Motor neuron (in vitro differentiated cells): ENCODE measurements at regions not wholly inside any gene's neighbourhood (a gene's known extent, or its start where the extent isn't known, plus 50 kb on each side); places are given as distances from the start of the nearest gene placed in this dataset.
"Not testable (repeated sequence)": the region's sequence is repeated elsewhere in the genome, so short reads cannot be mapped to it uniquely, and the experiment has no call there.

Experiments
- ATAC-seq, 8 experiments: fragments of 200-7000 bp; cut with Tn5 transposase; replicated peaks in 6 of 8; 2 replicates each; pipeline ENCODE4 v1.8.0; 2021; ENCODE audit warnings: mild to moderate bottlenecking in 8 of 8, moderate library complexity in 8 of 8
- H3K27ac ChIP-seq, 2 donors: fragments of 250-450 bp; sonication (Bioruptor Pico); 2 replicates each; pipeline ENCODE4 v1.9.0; 2021; ENCODE audit warnings: antibody characterized with exemption in 2 of 2, mild to moderate bottlenecking in 2 of 2, moderate library complexity in 1 of 2
- H3K4me1 ChIP-seq, 2 donors: fragments of 250-450 bp; sonication (Bioruptor Pico); replicated peaks in 1 of 2; 2 replicates each; pipeline ENCODE4 v1.6.1; 2021; ENCODE audit warnings: antibody characterized with exemption in 2 of 2, mild to moderate bottlenecking in 2 of 2, moderate library complexity in 1 of 2
- H3K4me3 ChIP-seq, 5 donors: fragments of 250-450 bp; sonication (Bioruptor Pico); 2 replicates each; pipeline ENCODE4 v1.9.0; 2021; ENCODE audit warnings: antibody characterized with exemption in 5 of 5, mild to moderate bottlenecking in 5 of 5, moderate library complexity in 4 of 5
- WGBS, 10 experiments: fragments of 450-650 bp; shearing (Covaris generic); methylation state at CpG; one replicate each; pipeline ENCODE4 v1.0.0; 2022; 5-methylcytosine and 5-hydroxymethylcytosine counted together
- in situ Hi-C, 9 experiments: fragments of 400-800 bp; cut with MboI; loops; one replicate each; pipeline ENCODE4 v1.15.0; 2021; ENCODE audit warnings: low sequenced_read_pairs in 9 of 9, low pct_unique_long_range_greater_than_20kb in 2 of 9; ENCODE audit not compliant: unreplicated experiment in 9 of 9

DNA sequence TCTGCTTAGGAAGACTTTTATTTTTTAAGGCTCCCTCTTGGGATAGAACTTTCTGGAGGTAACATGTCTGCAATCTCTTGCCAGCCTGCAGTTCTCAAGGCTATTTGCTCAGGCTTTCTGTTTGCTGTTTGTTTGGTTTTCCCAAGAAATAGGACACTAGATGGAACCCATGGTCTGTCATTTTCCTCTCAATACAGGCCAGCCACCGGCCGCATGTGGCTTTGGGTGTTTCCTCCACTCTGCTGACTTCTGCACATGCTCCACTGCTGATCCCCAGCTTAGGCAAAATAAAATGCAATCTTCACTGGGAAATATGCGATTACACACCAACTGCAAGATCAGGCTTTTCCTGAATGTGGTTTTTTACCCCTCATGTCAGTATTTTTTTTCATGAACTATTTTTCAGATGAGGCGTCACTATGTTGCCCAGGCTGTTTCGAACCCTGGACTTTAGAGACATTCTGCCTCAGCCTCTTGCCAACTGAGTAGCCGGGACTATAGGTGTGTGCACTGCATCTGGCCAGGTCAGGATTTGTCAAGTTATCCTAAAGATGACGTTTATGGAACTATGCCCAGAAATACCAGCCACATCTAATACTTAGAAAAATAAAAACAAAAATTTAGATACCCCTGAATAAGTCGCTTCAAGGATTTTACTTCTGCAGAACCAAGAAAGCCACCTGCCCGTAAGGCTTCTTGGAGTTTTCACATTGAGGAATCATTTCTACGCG lies 94.3 kb upstream of the PABPC3 start:
- ATAC-seq, result peak in 4 of 8 experiments; percentile 13 to 84 (median 69)
- Histone ChIP-seq H3K27ac (no peak overlapping the region), H3K4me3 (no peak overlapping the region), H3K4me1 (no peaks in the 10 kb centered on the region)
- in situ Hi-C loops, result loop anchor here in 3 of 9 experiments (25.0 kb wide), 2 partner anchors 111 to 1061 kb away; partner anchors contain the start of gene SHISA2 (in 2 of the 3)
- 33 to 94% (median 70%) methylated on average over 2 to 9 of the region's 11 CpGs; no CpG with 5 or more reads in 2 of the 10 experiments for WGBS, 10 experiments

DNA sequence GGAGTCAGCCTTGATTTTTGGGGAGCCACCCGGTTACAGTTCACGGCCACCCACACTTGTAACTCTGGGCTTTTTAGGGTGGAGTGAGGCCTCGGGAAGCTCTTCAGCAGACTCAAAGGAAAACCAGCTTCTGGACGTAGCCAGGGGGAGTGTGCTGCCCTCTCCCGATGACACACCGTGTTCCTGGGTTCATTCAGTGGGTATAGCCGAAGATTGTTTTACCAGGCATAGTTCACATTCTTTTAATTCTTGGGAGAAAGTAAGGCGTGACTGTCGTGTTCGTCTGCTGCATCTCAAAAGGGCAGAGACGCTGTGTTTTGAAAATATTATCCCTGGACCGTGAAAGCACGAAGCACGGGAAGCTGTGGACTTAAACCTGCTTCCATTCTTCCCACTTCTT lies 93.6 kb upstream of the PABPC3 start:
- in situ Hi-C loops, result loop anchor here in 3 of 9 experiments (25.0 kb wide), 2 partner anchors 110 to 1060 kb away; partner anchors contain the start of gene SHISA2 (in 2 of the 3)
- H3K4me3 ChIP-seq, H3K27ac ChIP-seq, H3K4me1 ChIP-seq: not testable (repeated sequence)
- 8 to 93% (median 35%) methylated on average over 2 to 9 of the region's 14 CpGs; no CpG with 5 or more reads in 3 of the 10 experiments for WGBS, 10 experiments
- ATAC-seq, result peak in 2 of 8 experiments; percentile 13 to 65

GRCh38 chr13:25004489-25004888 lies 91.4 kb upstream of the PABPC3 start:
- not testable (repeated sequence) for H3K4me3 ChIP-seq, H3K4me1 ChIP-seq, H3K27ac ChIP-seq
- no CpG with 5 or more reads among the region's 10 CpGs for WGBS, 10 experiments
- ATAC-seq, result peak in 4 of 8 experiments; percentile 7 to 15 (median 12)
- in situ Hi-C loops, result loop anchor here in 3 of 9 experiments (25.0 kb wide), 2 partner anchors 108 to 1058 kb away; partner anchors contain the start of gene SHISA2 (in 2 of the 3)

DNA sequence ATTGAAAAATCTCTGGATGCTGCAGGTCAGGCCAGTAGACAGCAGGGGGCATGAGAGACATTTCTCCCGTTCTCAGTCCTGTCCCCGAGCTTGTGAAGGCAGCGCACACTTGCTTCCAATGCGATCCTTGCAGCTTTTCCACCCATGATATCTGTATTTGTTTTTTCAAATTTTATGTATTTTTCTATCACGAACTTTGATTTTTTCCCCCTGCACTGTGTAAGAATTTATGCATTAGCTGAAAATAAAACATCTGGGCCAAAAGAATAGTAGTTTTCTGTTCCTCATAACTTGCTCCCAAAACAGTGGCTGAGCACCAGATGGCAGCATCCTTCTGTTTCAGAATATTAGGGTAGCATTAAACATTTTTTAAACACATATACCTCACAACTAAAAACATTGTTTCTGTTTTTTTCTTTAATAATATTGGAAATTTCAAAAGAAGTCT lies 90.9 kb upstream of the PABPC3 start:
- ATAC-seq, result peak; percentile 75 to 95 (median 86)
- not testable (repeated sequence) for H3K27ac ChIP-seq, H3K4me1 ChIP-seq
- 0 to 14% (median 0%) methylated on average over 1 to 3 of the region's 5 CpGs; no CpG with 5 or more reads in 3 of the 10 experiments for WGBS, 10 experiments
- in situ Hi-C loops, result loop anchor here in 3 of 9 experiments (25.0 kb wide), 2 partner anchors 107 to 1057 kb away; partner anchors contain the start of gene SHISA2 (in 2 of the 3)
- peak overlapping the region in 1 of 5 donors; percentile 27 for H3K4me3 ChIP-seq

DNA sequence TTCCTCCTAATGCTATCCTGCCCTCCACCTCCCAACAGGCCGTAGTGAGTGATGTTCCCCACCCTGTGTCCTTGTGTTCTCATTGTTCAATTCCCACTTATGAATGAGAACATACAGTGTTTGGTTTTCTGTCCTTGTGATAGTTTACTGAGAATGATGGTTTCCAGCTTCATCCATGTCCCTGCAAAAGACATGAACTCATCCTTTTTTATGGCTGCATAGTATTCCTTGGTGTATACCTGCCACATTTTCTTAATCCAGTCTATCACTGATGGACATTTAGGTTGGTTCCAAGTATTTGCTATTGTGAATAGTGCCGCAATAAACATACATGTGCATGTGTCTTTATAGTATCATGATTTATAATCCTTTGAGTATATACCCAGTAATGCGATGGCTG lies 88.5 kb upstream of the PABPC3 start:
- not testable (repeated sequence) for ATAC-seq, H3K27ac ChIP-seq, H3K4me3 ChIP-seq, H3K4me1 ChIP-seq
- in situ Hi-C loops, result loop anchor here in 3 of 9 experiments (25.0 kb wide), 2 partner anchors 105 to 1055 kb away; partner anchors contain the start of gene SHISA2 (in 2 of the 3)
- WGBS, 10 experiments, result 60 to 100% (median 82%) methylated on average over 1 to 3 of the region's 3 CpGs; no CpG with 5 or more reads in 4 of the 10 experiments

- in situ Hi-C loops, result loop anchor here in 4 of 9 experiments (10.0 to 25.0 kb wide), 3 partner anchors 98 to 1048 kb away; partner anchors contain the start of gene SHISA2 (in 2 of the 4)
- ATAC-seq, result not testable (repeated sequence)
- 0 to 76% (median 56%) methylated on average over 1 to 7 of the region's 7 CpGs; no CpG with 5 or more reads in 1 of the 10 experiments for WGBS, 10 experiments
Observed at GRCh38 chr13:25014398-25014973, 81.5 kb upstream of the PABPC3 start.

DNA sequence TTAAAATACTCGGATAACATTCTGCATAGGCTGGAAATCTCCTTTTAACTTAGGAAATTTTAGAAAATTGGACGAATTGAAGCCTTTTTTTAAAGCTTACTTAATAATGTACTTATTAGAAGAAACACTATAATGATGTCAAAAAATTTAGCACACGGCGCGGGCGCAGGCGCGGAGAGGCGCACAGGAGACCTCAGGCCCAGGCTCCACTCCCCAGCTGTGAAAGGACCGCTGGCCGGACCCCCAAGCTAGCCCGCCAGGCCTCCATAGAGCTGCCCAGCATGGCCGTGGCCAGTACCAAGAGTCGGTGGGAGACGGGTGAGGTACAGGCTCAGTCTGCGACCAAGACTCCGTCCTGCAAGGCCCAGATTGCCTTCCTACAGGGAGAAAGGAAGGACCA lies 78.8 kb upstream of the PABPC3 start:
- not testable (repeated sequence) for H3K27ac ChIP-seq, H3K4me1 ChIP-seq, H3K4me3 ChIP-seq, ATAC-seq
- 7 to 100% (median 73%) methylated on average over 1 to 11 of the region's 17 CpGs; no CpG with 5 or more reads in 1 of the 10 experiments for WGBS, 10 experiments
- in situ Hi-C loops, result loop anchor here in 4 of 9 experiments (10.0 to 25.0 kb wide), 3 partner anchors 95 to 1045 kb away; partner anchors contain the start of gene SHISA2 (in 2 of the 4)

More at GRCh38 chr13:25014398-25014973, 81.5 kb upstream of the PABPC3 start:
- not testable (repeated sequence) for H3K4me1 ChIP-seq, H3K27ac ChIP-seq, H3K4me3 ChIP-seq

DNA sequence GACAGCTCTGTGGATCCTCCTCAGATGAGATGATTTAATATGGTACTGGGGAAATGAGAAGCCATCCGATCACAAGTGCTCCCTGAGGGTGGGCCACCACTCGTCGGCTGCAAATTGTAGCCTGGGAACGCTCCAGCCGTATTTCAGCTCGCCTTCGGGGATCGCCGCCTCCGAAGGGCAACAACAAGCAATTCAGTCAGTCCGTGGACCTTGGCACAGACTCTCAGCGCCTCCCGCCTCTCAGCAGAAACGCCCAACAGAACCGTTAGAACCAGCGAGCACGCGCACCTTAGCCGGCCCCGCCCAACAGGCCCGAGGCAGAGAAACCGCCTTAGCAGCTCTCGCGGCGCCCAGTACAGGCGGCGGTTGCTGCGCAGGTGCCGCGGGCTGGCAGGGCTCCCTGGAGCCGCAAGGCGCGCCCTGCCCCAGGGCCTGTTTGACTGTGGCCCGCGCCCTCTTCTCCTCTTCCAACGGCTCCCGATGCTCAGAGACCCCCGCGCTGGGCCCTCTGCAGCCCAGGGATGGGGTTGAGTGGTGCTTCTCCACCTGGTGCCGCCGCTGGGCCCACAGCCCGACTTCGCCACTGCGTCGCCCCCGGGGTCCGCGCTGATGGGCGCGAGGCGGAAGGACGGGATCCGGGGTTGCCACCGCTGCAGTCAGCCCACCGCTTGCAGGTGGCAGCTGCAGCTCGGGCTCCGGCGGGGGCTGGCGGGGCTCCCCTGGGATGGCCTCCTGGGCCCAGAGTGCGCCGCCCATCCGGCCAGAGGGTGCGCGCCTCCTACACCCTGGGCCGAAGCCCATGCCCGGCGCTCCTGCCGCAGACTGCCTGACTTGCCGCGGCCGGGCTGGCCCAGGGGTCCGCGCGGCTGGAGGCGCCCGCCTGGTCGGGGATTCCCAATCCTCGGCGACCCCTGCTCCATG lies 77.9 kb upstream of the PABPC3 start:
- H3K4me3 ChIP-seq, result peak overlapping the region; percentile 28 to 39 (median 35)
- 2 to 67% (median 9%) methylated on average over 1 to 17 of the region's 79 CpGs; no CpG with 5 or more reads in 3 of the 10 experiments for WGBS, 10 experiments
- peak in 7 of 8 experiments; percentile 71 to 96 (median 86) for ATAC-seq
- in situ Hi-C loops, result loop anchor here in 4 of 9 experiments (10.0 to 25.0 kb wide), 3 partner anchors 94 to 1044 kb away; partner anchors contain the start of gene SHISA2 (in 2 of the 4)
- not testable (repeated sequence) for H3K27ac ChIP-seq, H3K4me1 ChIP-seq

DNA sequence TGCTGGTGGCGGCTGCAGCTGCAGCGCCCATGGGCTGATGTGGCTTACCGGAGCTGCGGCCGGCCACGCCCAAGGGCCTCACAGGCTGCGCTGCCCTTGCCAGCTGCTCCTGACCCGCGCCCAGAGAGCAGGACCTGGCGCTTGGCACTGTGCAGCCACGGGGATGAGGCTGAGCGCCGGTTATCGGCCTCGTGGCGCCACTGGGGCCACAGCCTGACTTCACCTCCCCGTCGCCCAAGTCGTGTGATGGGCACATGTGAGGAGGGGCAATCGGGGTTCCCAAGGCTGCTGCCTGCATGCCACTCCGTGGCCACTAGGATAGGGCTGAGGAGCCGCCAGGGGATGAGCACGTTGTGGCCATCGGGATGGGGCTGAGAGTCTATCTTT lies 77.2 kb upstream of the PABPC3 start:
- WGBS, 10 experiments, result no CpG with 5 or more reads among the region's 24 CpGs
- H3K4me1 ChIP-seq, result no peaks in the 10 kb centered on the region
- in situ Hi-C loops, result loop anchor here in 4 of 9 experiments (10.0 to 25.0 kb wide), 3 partner anchors 94 to 1044 kb away; partner anchors contain the start of gene SHISA2 (in 2 of the 4)
- H3K4me3 ChIP-seq, result peak overlapping the region in 4 of 5 donors; percentile 28 to 39 (median 36)
- H3K27ac ChIP-seq, result no peak overlapping the region
- ATAC-seq, result no peak

DNA sequence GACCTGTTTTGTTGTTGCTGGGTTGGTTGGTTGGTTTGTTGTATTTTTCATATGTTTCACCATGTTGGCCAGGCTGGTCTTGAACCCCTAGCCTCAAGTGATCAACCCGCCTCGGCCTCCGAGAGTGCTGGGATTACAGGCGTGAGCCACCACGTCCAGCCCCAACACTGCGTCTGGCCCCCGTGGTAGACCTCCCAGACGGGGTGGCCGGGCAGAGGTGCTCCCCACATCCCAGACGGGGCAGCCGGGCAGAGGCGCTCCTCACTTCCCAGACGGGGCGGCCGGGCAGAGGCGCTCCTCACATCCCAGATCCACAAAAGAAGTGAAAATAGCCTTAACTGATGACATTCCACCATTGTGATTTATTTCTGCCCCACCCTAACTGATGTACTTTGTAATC lies 76.2 kb upstream of the PABPC3 start:
- 70 to 90% methylated on average over 2 to 4 of the region's 16 CpGs; no CpG with 5 or more reads in 8 of the 10 experiments for WGBS, 10 experiments
- not testable (repeated sequence) for H3K4me3 ChIP-seq, H3K27ac ChIP-seq, ATAC-seq, H3K4me1 ChIP-seq
- in situ Hi-C loops, result loop anchor here in 4 of 9 experiments (10.0 to 25.0 kb wide), 3 partner anchors 93 to 1043 kb away; partner anchors contain the start of gene SHISA2 (in 2 of the 4)

GRCh38 chr13:25024175-25024574 lies 71.8 kb upstream of the PABPC3 start:
- no peak overlapping the region for H3K4me3 ChIP-seq
- no peak overlapping the region for H3K27ac ChIP-seq
- in situ Hi-C loops, result loop anchor here in 3 of 9 experiments (25.0 kb wide), 2 partner anchors 88 to 1038 kb away; partner anchors contain the start of gene SHISA2 (in 2 of the 3)
- 0 to 100% (median 56%) methylated on average over 2 to 6 of the region's 9 CpGs; no CpG with 5 or more reads in 3 of the 10 experiments for WGBS, 10 experiments
- peak in 3 of 8 experiments; percentile 22 to 62 (median 52) for ATAC-seq
- peaks cover 2% of the 10 kb centered on the region in 2 donors for H3K4me1 ChIP-seq
